K562 (cell line): ENCODE measurements at regions not wholly inside any gene's neighbourhood (a gene's known extent, or its start where the extent isn't known, plus 50 kb on each side); places are given as distances from the start of the nearest gene placed in this dataset.

Experiments used
- IFI16 ChIP-seq: fragments of 250-450 bp; sonication (Bioruptor Pico); IDR thresholded peaks from 2 replicates; pipeline ENCODE4 v2.1.2; 2022; ENCODE audit warnings: mild to moderate bottlenecking, inconsistent platforms
- TBP ChIP-seq: optimal IDR thresholded peaks from 2 replicates; pipeline ENCODE3; 2011; ENCODE audit warnings: low read depth, low read length, improper control_type of control experiment
- ZC3H11A ChIP-seq: IDR thresholded peaks from 2 replicates; pipeline ENCODE4 v1.6.1; 2012; ENCODE audit warnings: low read depth, low read length, improper control_type of control experiment
- TF ChIP-seq, protein P1 (sequence below), 3 experiments: IDR thresholded peaks in 2 of 3; conservative IDR thresholded peaks in 1 of 3; 2 replicates each; pipeline ENCODE4 v1.5.1; 2011 to 2012; ENCODE audit warnings: low read length in 3 of 3, mild to moderate bottlenecking in 3 of 3, control low read depth in 2 of 3, improper control_type of control experiment in 1 of 3, inconsistent platforms in 1 of 3, low read depth in 1 of 3, mixed read lengths in 1 of 3, moderate library complexity in 1 of 3; ENCODE audit not compliant: insufficient read depth in 2 of 3

DNA sequence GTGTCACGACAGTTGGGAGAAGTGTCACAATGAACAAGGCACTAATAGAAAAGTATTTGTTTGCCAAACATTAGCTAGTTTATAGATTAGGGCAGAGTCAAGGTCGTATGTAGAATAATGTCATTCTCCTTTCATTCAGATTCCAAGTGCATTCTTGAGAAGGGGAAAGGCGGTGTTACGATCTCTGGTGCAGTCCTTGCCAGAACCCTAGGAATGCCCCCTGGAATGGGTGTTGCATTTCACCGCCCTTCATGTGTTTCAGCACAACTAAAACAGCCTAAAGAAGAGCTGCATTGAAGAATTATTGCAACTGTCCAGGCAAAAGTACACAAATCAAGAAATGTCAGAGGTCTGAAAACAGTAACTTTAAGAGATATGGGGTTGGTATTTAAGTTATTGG lies 721.0 kb upstream of the WWC1 start:
- no peak for TF ChIP-seq IFI16 (CRISPR knock-in tag)
- no peak for TF ChIP-seq ZC3H11A
- TF ChIP-seq, protein P1, sequence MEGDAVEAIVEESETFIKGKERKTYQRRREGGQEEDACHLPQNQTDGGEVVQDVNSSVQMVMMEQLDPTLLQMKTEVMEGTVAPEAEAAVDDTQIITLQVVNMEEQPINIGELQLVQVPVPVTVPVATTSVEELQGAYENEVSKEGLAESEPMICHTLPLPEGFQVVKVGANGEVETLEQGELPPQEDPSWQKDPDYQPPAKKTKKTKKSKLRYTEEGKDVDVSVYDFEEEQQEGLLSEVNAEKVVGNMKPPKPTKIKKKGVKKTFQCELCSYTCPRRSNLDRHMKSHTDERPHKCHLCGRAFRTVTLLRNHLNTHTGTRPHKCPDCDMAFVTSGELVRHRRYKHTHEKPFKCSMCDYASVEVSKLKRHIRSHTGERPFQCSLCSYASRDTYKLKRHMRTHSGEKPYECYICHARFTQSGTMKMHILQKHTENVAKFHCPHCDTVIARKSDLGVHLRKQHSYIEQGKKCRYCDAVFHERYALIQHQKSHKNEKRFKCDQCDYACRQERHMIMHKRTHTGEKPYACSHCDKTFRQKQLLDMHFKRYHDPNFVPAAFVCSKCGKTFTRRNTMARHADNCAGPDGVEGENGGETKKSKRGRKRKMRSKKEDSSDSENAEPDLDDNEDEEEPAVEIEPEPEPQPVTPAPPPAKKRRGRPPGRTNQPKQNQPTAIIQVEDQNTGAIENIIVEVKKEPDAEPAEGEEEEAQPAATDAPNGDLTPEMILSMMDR (IDR thresholded peaks at IDR 0.05 in 2 of 3, conservative IDR thresholded peaks at IDR 0.05 in 1 of 3; ENCODE audit: insufficient read depth in 2 of 3, low read depth in 1 of 3, low read length in 3 of 3): no peak
- TF ChIP-seq TBP: no peak
